CD14-positive monocyte (primary cell): ENCODE measurements at regions not wholly inside any gene's neighbourhood (a gene's known extent, or its start where the extent isn't known, plus 50 kb on each side); places are given as distances from the start of the nearest gene placed in this dataset.

Experiments
- DNase-seq, 3 donors: peaks; one replicate each; pipeline ENCODE4 v3.0.0-alpha.2; 2011 to 2022
- H2AFZ ChIP-seq: 2 replicates; pipeline ENCODE4 v1.6.0; 2012; ENCODE audit warnings: mild to moderate bottlenecking, low read depth, low read length, inconsistent platforms; ENCODE audit not compliant: insufficient read depth, poor library complexity, severe bottlenecking
- H3K27ac ChIP-seq, 2 donors: 1 replicate in 1 of 2; 2 replicates in 1 of 2; pipeline ENCODE4 v1.5.1; 2012 to 2013; ENCODE audit warnings: low read length in 2 of 2, control low read depth in 1 of 2, inconsistent platforms in 1 of 2, low read depth in 1 of 2, mild to moderate bottlenecking in 1 of 2
- H3K27me3 ChIP-seq, 2 donors: one replicate each; pipeline versions ENCODE4 v1.6.0 to v1.6.1; 2011 to 2013; ENCODE audit warnings: low read length in 2 of 2; ENCODE audit not compliant: control insufficient read depth in 2 of 2, insufficient read depth in 2 of 2
- H3K36me3 ChIP-seq, 2 donors: replicated peaks in 1 of 2; 1 replicate in 1 of 2; 2 replicates in 1 of 2; pipeline versions ENCODE4 v1.5.1 to v1.6.1; 2012 to 2013; ENCODE audit warnings: low read length in 2 of 2, control low read depth in 1 of 2, inconsistent platforms in 1 of 2, mild to moderate bottlenecking in 1 of 2; ENCODE audit not compliant: insufficient read depth in 2 of 2, control insufficient read depth in 1 of 2
- H3K4me1 ChIP-seq, 2 donors: 1 replicate in 1 of 2; 2 replicates in 1 of 2; pipeline versions ENCODE4 v1.5.1 to v1.6.1; 2012 to 2013; ENCODE audit warnings: low read length in 2 of 2, control low read depth in 1 of 2, inconsistent platforms in 1 of 2, mild to moderate bottlenecking in 1 of 2, moderate library complexity in 1 of 2; ENCODE audit not compliant: insufficient read depth in 2 of 2, control insufficient read depth in 1 of 2
- H3K4me2 ChIP-seq: replicated peaks from 2 replicates; pipeline ENCODE3; 2012; ENCODE audit warnings: low read length, moderate library complexity, mild to moderate bottlenecking; ENCODE audit not compliant: poor library complexity, severe bottlenecking; ENCODE audit errors: extremely low read depth
- H3K4me3 ChIP-seq, 3 experiments: fragments of 200-600 bp in 1 of 3; sonication (generic) in 1 of 3; replicated peaks in 1 of 3; 1 replicate in 2 of 3; 2 replicates in 1 of 3; pipeline ENCODE4 v1.5.1; 2011 to 2013; ENCODE audit warnings: low read length in 3 of 3, mild to moderate bottlenecking in 3 of 3, control low read depth in 2 of 3, low read depth in 2 of 3, inconsistent platforms in 1 of 3, moderate library complexity in 1 of 3
- H3K79me2 ChIP-seq: 2 replicates; pipeline ENCODE4 v1.6.0; 2012; ENCODE audit warnings: mild to moderate bottlenecking, control low read depth, inconsistent platforms, low read length, moderate library complexity; ENCODE audit not compliant: insufficient read depth
- H3K9ac ChIP-seq: 2 replicates; pipeline ENCODE4 v1.6.0; 2017; ENCODE audit warnings: low read length, mild to moderate bottlenecking; ENCODE audit not compliant: insufficient read depth, poor library complexity, severe bottlenecking
- H3K9me3 ChIP-seq, 2 donors: replicated peaks in 1 of 2; 1 replicate in 1 of 2; 2 replicates in 1 of 2; pipeline versions ENCODE4 v1.5.1 to v1.6.1; 2012 to 2013; ENCODE audit warnings: low read length in 2 of 2, control low read depth in 1 of 2; ENCODE audit not compliant: control insufficient read depth in 1 of 2, insufficient read depth in 1 of 2
- H4K20me1 ChIP-seq: 2 replicates; pipeline ENCODE4 v1.6.0; 2012; ENCODE audit warnings: mild to moderate bottlenecking, low read length, control low read depth, moderate library complexity; ENCODE audit not compliant: insufficient read depth
- H3K27ac Mint-ChIP-seq, 7 donors: one replicate each; pipeline ENCODE4 v1.8.0; 2020; ENCODE audit warnings: mild to moderate bottlenecking in 7 of 7, mixed read lengths in 7 of 7, moderate library complexity in 6 of 7, inconsistent platforms in 2 of 7
- H3K27me3 Mint-ChIP-seq, 3 donors: one replicate each; pipeline ENCODE4 v1.8.0; 2021 to 2022; ENCODE audit warnings: low read depth in 3 of 3, mild to moderate bottlenecking in 3 of 3, mixed read lengths in 3 of 3, moderate library complexity in 3 of 3, inconsistent platforms in 1 of 3
- H3K36me3 Mint-ChIP-seq, 2 donors: one replicate each; pipeline ENCODE4 v1.8.0; 2020; ENCODE audit warnings: mixed read lengths in 2 of 2, inconsistent platforms in 1 of 2, mild to moderate bottlenecking in 1 of 2
- H3K4me1 Mint-ChIP-seq: one replicate; pipeline ENCODE4 v1.8.0; 2020; ENCODE audit warnings: mild to moderate bottlenecking, mixed read lengths
- H3K4me3 Mint-ChIP-seq, 2 donors: one replicate each; pipeline ENCODE4 v1.8.0; 2020; ENCODE audit warnings: mild to moderate bottlenecking in 2 of 2, mixed read lengths in 2 of 2, moderate library complexity in 1 of 2
- H3K9me3 Mint-ChIP-seq, 7 donors: one replicate each; pipeline ENCODE4 v1.8.0; 2020 to 2022; ENCODE audit warnings: mixed read lengths in 7 of 7, mild to moderate bottlenecking in 6 of 7, moderate library complexity in 6 of 7, inconsistent platforms in 2 of 7
- WGBS: methylation state at CpG from one replicate; pipeline ENCODE4 v1.1.5; 2013; ENCODE audit warnings: missing lambda C conversion rate; ENCODE audit not compliant: insufficient coverage; 5-methylcytosine and 5-hydroxymethylcytosine counted together
- intact Hi-C, 2 donors: fragments of 100-400 bp; cut with micrococcal nuclease; formaldehyde crosslinking; loops; one replicate each; pipeline versions ENCODE4 v1.15.0 to v1.15.1; 2023
- TF ChIP-seq, protein P1 (sequence below): fragments of 200-600 bp; IDR thresholded peaks from one replicate; pipeline ENCODE4 v1.8.0; 2022; ENCODE audit warnings: antibody characterized with exemption, mild to moderate bottlenecking

DNA sequence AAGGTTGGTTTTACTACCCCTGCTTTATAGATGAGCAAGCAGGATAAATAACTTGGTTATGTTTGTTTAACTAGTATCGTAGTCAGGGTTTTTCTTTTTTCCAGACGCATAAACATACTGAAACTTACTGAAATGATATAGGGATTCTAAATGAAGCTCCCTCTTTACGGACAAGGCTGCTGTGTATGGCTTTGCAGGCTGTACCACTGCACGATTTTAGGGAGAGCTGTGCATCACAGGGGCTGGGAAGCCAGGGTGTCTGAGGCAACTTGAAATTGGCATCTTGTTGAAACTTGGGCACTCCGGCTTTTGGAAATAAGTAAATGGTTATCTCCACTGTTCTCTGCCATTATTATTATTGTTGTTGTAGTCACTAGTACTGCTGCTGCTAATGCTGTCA, 218.1 kb upstream of the CDH8 start:
- Histone ChIP-seq H3K27me3 (no peaks in the 10 kb centered on the region), H3K4me3 (no peak overlapping the region), H4K20me1 (no peaks in the 10 kb centered on the region), H3K9me3 (no peaks in the 10 kb centered on the region), H2AFZ (no peak overlapping the region), H3K4me1 (no peaks in the 10 kb centered on the region), H3K9ac (no peak overlapping the region), H3K79me2 (no peaks in the 10 kb centered on the region), H3K4me2 (no peak overlapping the region), H3K36me3 (no peaks in the 10 kb centered on the region), H3K27ac (no peak overlapping the region)
- Mint-ChIP-seq H3K4me1 (no peaks in the 10 kb centered on the region), H3K36me3 (no peaks in the 10 kb centered on the region), H3K27me3 (no peaks in the 10 kb centered on the region), H3K27ac (no peak overlapping the region), H3K9me3 (peaks cover 0 to 3% (median 0%) of the 10 kb centered on the region in 7 donors), H3K4me3 (no peak overlapping the region)
- intact Hi-C loops, result no loop called here
- 75% methylated on average over 2 of the region's 5 CpGs for WGBS
- TF ChIP-seq, protein P1, sequence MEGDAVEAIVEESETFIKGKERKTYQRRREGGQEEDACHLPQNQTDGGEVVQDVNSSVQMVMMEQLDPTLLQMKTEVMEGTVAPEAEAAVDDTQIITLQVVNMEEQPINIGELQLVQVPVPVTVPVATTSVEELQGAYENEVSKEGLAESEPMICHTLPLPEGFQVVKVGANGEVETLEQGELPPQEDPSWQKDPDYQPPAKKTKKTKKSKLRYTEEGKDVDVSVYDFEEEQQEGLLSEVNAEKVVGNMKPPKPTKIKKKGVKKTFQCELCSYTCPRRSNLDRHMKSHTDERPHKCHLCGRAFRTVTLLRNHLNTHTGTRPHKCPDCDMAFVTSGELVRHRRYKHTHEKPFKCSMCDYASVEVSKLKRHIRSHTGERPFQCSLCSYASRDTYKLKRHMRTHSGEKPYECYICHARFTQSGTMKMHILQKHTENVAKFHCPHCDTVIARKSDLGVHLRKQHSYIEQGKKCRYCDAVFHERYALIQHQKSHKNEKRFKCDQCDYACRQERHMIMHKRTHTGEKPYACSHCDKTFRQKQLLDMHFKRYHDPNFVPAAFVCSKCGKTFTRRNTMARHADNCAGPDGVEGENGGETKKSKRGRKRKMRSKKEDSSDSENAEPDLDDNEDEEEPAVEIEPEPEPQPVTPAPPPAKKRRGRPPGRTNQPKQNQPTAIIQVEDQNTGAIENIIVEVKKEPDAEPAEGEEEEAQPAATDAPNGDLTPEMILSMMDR, result no peak
- DNase-seq, result no peak

DNA sequence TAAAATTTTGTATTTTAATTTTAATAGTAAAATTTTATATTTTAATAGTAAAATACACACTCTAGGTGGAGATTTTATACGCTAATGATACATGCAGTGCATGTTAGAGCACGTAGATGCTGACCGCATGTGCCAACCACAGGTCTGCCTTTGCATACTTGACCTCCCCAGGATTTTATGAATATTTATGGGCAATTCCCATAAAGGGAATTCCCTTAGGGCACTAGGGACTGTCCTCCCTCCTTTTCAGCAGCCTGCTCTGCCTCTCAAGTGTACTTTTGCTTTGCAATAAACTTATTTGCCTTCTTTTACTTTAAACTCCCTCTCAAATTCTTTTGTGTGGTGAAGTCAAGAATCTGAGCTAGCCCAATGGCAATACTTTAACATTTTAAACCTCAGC, 217.7 kb upstream of the CDH8 start:
- TF ChIP-seq, protein P1, result no peak
- no peaks in the 10 kb centered on the region for H3K79me2 ChIP-seq
- no peaks in the 10 kb centered on the region for H3K9me3 ChIP-seq
- no CpG with 5 or more reads among the region's 3 CpGs for WGBS
- H3K27ac ChIP-seq, result no peak overlapping the region
- no peaks in the 10 kb centered on the region for H4K20me1 ChIP-seq
- H3K4me3 Mint-ChIP-seq, result no peak overlapping the region
- no peaks in the 10 kb centered on the region for H3K36me3 Mint-ChIP-seq
- H3K27me3 ChIP-seq, result no peaks in the 10 kb centered on the region
- no peaks in the 10 kb centered on the region for H3K4me1 ChIP-seq
- H3K9me3 Mint-ChIP-seq, result peaks cover 0 to 2% (median 0%) of the 10 kb centered on the region in 7 donors
- no peak overlapping the region for H3K9ac ChIP-seq
- H2AFZ ChIP-seq, result no peak overlapping the region
- intact Hi-C loops, result no loop called here
- peaks cover 0 to 2% (median 0%) of the 10 kb centered on the region in 3 donors for H3K27me3 Mint-ChIP-seq
- H3K36me3 ChIP-seq, result no peaks in the 10 kb centered on the region
- DNase-seq, result no peak
- no peak overlapping the region for H3K4me2 ChIP-seq
- H3K4me3 ChIP-seq, result no peak overlapping the region
- no peaks in the 10 kb centered on the region for H3K4me1 Mint-ChIP-seq
- no peak overlapping the region for H3K27ac Mint-ChIP-seq
